Suprapubic skin (tissue), 3 donors: ENCODE measurements at regions not wholly inside any gene's neighbourhood (a gene's known extent, or its start where the extent isn't known, plus 50 kb on each side); places are given as distances from the start of the nearest gene placed in this dataset.

Source experiments
- POLR2A ChIP-seq, 2 donors: fragments of 450-650 bp; IDR thresholded peaks; one replicate each; pipeline ENCODE4 v1.6.1; 2017; ENCODE audit warnings: antibody characterized with exemption in 2 of 2, mild to moderate bottlenecking in 2 of 2, moderate library complexity in 2 of 2
- TF ChIP-seq, protein P1 (sequence below), 2 donors: fragments of 200-600 bp in 1 of 2; fragments of 450-650 bp in 1 of 2; sonication (generic) in 1 of 2; IDR thresholded peaks; one replicate each; pipeline ENCODE4 v1.5.1; 2016 to 2019; ENCODE audit warnings: antibody characterized with exemption in 2 of 2, mild to moderate bottlenecking in 1 of 2, moderate library complexity in 1 of 2

DNA sequence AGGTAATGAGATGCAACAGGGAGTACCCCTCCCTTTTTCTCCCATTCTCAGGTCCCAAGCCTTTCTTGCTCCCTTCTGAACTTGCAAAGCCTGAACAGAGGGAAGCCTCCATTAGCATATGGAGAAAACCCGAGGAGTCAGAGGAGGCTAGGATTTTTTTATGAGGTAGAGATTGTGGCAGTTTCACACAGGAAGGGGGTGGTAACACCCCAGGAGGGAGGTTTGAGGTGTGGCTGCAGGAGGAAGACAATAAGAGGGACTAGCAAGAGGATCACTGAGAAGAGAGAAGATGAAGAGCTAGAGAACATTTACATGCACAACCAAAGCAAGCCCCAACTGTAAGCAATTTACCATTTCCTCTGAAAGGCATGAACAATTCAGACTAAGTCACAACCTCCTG is 322.7 kb downstream of the SV2B start:
- TF ChIP-seq, protein P1, sequence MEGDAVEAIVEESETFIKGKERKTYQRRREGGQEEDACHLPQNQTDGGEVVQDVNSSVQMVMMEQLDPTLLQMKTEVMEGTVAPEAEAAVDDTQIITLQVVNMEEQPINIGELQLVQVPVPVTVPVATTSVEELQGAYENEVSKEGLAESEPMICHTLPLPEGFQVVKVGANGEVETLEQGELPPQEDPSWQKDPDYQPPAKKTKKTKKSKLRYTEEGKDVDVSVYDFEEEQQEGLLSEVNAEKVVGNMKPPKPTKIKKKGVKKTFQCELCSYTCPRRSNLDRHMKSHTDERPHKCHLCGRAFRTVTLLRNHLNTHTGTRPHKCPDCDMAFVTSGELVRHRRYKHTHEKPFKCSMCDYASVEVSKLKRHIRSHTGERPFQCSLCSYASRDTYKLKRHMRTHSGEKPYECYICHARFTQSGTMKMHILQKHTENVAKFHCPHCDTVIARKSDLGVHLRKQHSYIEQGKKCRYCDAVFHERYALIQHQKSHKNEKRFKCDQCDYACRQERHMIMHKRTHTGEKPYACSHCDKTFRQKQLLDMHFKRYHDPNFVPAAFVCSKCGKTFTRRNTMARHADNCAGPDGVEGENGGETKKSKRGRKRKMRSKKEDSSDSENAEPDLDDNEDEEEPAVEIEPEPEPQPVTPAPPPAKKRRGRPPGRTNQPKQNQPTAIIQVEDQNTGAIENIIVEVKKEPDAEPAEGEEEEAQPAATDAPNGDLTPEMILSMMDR (IDR thresholded peaks at IDR 0.05): no peak
- TF ChIP-seq POLR2A (IDR thresholded peaks at IDR 0.05): no peak
